GM21737 (cell line): ENCODE measurements at regions not wholly inside any gene's neighbourhood (a gene's known extent, or its start where the extent isn't known, plus 50 kb on each side); places are given as distances from the start of the nearest gene placed in this dataset.
"Not testable (repeated sequence)": the region's sequence is repeated elsewhere in the genome, so short reads cannot be mapped to it uniquely, and the experiment has no call there.

ENCODE experiments used
- ATAC-seq: cut with Tn5 transposase; IDR thresholded peaks from one replicate; pipeline ENCODE4 v1.9.1; 2021; ENCODE audit warnings: mild to moderate bottlenecking, moderate library complexity; ENCODE audit not compliant: unreplicated experiment

- no peak for ATAC-seq
Measured at GRCh38 chrX:131821945-131822622, 201.0 kb upstream of the STK26 start.

DNA sequence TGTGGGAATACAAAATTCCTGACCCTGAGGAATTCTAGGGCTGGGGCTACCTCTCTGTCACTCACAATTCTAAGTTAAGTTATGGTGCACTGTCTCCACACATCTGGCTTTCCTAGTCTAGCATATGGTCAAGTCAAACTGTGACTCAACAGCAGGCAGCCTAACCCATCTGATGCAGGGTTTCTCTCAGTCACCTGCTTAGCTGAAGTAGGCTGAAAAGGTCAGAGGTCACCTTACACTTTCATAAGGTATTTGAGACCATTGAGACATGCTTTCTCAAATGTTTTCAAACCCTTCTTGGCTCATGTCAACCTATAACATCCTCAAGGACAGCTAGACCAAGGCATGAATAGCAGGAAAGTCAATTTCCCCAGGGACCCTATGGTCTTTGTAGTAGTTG lies 196.5 kb upstream of the STK26 start:
- no peak for ATAC-seq

- peak; percentile 50 for ATAC-seq
Measured at GRCh38 chrX:131827935-131828334, 195.2 kb upstream of the STK26 start.

- no peak for ATAC-seq
Measured at GRCh38 chrX:131828482-131828881, 194.6 kb upstream of the STK26 start.

GRCh38 chrX:131830400-131831184 lies 192.5 kb upstream of the STK26 start:
- peak; percentile 73 for ATAC-seq

DNA sequence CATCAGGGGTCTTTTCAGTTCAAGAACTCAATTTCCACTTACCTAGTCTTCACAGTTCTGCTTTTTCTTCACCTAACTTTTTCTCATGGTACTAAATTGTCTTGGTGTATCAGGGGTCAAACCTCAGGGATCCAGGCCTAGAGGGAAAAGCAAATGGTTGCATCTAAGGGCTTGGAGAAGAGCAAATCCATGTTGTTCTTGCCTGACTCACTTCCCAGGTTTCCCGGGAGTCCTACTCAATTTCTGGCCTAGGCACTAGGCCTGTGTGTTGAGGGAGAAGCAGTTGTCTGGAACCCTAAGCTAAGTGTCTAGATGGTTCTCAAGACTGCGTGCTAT lies 191.9 kb upstream of the STK26 start:
- no peak for ATAC-seq

DNA sequence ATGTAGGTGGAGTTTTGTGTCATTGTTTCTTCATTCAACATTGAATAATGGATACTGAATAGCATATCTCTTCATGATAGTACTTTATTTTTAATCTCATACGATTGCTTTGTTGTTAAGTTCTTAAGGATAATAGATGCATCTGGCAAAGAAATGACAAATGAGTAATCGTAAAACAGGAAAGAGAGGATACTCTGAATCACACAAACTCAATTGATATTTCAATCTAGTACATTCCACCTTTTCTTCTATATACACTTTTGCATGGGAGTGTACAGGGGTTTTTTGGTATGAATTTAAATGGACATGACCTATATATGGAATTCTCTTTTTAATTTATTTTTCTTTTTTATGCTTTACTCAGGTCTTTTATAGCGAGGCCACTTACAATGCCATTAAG lies 186.9 kb upstream of the STK26 start:
- no peak for ATAC-seq

GRCh38 chrX:131837325-131837724 lies 185.8 kb upstream of the STK26 start:
- ATAC-seq = no peak

DNA sequence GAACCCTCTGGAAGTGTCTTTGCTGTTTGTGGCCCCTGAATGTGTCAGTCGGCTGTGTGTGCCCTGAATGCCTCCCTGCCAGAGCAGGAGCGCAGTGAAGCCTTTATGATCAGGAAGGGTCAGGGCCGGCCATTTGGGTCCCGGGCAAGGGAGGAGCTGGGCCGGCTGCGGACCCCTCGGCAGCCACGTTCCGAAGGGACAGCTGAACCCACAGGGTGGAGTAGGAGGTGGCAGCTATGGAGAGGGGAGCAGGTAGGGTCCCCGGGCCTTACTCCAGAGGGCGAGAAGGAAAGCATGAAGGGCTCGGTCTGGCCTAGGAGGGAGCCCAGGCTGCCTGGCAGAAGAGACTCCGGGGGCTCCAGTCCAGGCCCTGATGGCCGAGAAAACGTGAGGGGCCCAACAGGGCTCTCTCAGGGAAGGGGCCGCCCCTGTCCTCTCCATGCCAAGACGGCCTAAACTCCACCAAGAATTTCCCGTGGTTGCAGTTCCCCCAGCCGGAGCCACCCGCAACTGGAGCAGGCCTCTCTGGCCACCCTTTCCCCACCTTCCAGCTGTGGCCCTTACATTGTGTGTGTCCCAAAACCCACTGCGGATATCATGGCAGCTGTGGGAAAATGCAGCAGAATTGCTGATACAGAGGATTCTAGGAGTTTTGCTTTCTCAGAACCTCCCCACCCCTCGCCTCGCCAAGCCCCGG lies 182.2 kb upstream of the STK26 start:
- no peak for ATAC-seq

GRCh38 chrX:131841496-131842437 lies 181.3 kb upstream of the STK26 start:
- peak; percentile 67 for ATAC-seq

- no peak for ATAC-seq
Measured at GRCh38 chrX:131843987-131844386, 179.1 kb upstream of the STK26 start.

GRCh38 chrX:131845201-131845600 lies 177.9 kb upstream of the STK26 start:
- ATAC-seq = no peak

DNA sequence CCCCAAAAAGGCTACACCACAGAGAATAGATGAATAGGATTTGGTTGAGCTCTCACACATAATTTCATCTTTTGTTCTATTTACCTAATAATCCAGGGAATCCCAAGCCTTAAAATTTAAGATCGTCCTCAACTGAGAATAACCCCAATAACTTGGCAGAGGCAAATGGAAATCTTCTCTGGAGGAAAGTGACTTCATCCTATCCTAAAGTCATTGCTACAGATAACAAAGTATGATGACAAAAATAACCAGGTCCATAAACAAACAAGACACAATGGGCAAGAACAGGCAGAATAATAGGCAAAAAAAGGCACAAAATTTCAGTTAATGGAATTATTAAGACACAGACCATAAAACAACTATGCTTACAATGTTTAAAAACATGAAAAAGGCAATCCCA lies 177.3 kb upstream of the STK26 start:
- no peak for ATAC-seq

GRCh38 chrX:131850964-131851363 lies 172.1 kb upstream of the STK26 start:
- not testable (repeated sequence) for ATAC-seq

DNA sequence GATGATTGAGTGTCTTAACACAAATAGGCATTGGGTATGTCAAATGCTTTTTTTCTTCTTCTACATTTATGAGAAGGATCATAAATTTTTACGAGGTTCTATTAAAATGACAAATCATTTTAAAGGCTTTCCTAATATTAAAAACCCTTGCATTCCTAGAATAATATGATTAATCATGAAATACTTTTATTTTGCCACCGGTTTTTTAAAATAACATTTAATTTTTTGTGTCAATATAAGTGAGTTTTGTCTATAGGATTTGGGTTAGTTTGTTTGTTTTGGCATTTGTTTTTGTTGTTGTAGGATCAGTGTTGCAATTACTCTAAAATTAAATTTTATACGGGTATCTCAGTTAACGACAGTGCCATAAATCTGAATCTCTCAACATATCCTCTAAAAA lies 169.7 kb upstream of the STK26 start:
- ATAC-seq = no peak

GRCh38 chrX:131854581-131854980 lies 168.5 kb upstream of the STK26 start:
- no peak for ATAC-seq

DNA sequence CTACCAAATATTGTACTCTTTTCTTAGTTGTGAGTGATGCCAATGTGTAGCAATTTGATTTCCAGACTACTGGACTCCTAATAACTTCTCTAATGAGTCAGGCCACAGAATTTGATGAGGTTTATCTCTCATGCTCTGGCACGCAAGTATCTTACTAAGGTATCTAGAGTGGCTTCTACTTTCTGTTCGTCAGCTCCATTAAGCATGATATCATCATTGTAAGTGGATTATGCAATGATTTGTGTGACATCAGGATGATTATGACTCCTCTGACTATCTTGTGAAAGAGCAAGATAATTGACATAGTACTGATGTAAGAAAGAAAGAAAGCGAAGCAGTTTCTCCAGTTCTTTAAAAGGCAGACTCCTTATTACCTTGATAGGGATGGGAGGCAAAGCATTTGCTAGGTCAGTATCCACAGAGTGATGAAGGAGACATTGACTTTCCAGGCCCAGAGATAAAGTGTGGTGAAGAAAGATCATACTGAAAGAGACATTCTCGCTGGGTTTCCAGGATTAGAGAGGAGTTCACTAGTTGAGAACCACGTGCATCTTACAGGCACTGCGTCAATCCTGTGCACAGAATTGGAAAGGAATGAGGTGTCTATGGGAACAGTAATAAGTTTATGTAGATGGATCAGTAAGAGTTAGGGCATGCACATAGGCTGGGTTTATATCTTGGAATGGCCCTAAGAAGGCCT lies 161.9 kb upstream of the STK26 start:
- ATAC-seq = no peak

- no peak for ATAC-seq
Measured at GRCh38 chrX:131862321-131862720, 160.8 kb upstream of the STK26 start.

DNA sequence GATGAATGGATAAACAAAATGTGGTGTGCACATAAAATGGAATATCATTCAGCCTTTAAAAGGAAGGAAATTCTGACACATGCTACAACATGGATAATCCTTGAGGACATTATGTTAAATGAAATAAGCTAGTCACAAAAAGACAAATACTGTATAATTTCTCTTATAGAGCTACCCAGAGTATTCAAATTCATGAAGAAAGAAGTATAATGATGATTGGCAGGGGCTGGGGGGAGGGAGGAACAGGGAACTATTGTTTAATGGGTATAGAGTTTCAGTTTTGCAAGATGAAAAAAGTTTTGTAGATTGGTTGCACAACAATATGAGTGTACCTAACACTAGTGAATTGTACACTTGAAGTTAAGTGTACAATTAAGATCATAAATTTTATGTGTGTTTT lies 153.9 kb upstream of the STK26 start:
- no peak for ATAC-seq

- no peak for ATAC-seq
Measured at GRCh38 chrX:131874300-131874699, 148.8 kb upstream of the STK26 start.
